Cardiac muscle cell (in vitro differentiated cells and primary cell): ENCODE measurements at regions not wholly inside any gene's neighbourhood (a gene's known extent, or its start where the extent isn't known, plus 50 kb on each side); places are given as distances from the start of the nearest gene placed in this dataset.

Experiments used
- DNase-seq, 2 donors: peaks; one replicate each; pipeline versions ENCODE4 v3.0.0 to v3.0.0-alpha.2; 2010 to 2017; ENCODE audit warnings: low read depth in 1 of 2, low spot score in 1 of 2
- H3K27ac ChIP-seq: fragments of 200-600 bp; sonication (generic); 2 replicates; pipeline ENCODE4 v1.5.1; 2016
- H3K27me3 ChIP-seq: fragments of 200-600 bp; sonication (generic); 2 replicates; pipeline ENCODE4 v1.6.0; 2016; ENCODE audit warnings: control low read depth
- H3K36me3 ChIP-seq: fragments of 200-600 bp; sonication (generic); 2 replicates; pipeline ENCODE4 v1.5.1; 2016; ENCODE audit warnings: control low read depth
- H3K4me1 ChIP-seq: fragments of 200-600 bp; sonication (generic); 2 replicates; pipeline ENCODE4 v1.8.1; 2017; ENCODE audit warnings: low read depth, mild to moderate bottlenecking, mixed run types
- H3K4me3 ChIP-seq: fragments of 200-600 bp; sonication (generic); 2 replicates; pipeline ENCODE4 v1.5.1; 2016; ENCODE audit warnings: mild to moderate bottlenecking
- H3K9me3 ChIP-seq: fragments of 200-600 bp; sonication (generic); 2 replicates; pipeline ENCODE4 v1.5.1; 2017; ENCODE audit warnings: low read depth, mild to moderate bottlenecking, control low read depth
- CTCF ChIP-seq: IDR thresholded peaks from 2 replicates; pipeline ENCODE4 v1.5.1; 2012; ENCODE audit warnings: low read depth, mild to moderate bottlenecking, low read length

DNA sequence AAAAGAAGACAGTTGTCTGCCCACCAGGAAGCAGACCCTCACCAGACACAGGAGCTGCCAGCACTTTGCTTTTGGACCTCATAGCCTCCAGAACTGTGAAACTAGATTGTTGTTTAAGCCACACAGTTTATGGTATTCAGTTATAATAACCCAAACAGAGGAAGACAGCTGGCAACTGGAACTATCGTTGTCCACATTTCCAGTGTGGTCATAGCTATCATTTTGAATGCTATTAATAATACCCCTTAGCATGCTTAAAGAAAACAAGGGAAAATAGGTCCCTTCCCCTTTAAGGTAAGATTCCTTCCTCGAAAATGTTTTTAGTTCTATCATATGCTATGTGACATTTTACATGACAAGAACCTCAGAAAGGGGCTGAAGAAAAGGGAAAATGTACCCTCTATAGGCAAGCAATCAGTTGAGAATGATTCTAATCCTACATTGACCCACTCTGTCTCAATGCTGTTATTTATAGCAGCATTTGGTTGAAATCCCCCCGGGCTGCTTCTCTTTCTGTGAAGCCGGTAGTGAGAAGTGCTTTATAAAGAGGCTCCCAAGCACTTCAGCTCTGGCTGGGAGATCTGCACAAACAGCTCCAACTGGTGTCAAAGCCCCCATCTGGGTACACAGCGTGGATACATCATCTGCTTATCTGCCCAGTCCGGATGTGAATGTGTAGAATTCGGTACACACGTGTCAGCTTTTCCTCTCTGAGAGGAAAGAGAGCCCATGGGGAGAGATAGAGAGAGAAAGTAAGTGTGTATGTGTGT is 221.2 kb upstream of the FLRT2 start:
- peaks cover under 1% of the 10 kb centered on the region for H3K27me3 ChIP-seq
- H3K4me1 ChIP-seq = peaks cover 4% of the 10 kb centered on the region
- no peak overlapping the region for H3K4me3 ChIP-seq
- no peaks in the 10 kb centered on the region for H3K9me3 ChIP-seq
- no peak for TF ChIP-seq CTCF
- H3K36me3 ChIP-seq = no peaks in the 10 kb centered on the region
- H3K27ac ChIP-seq = no peak overlapping the region
- peak; percentile 40 to 72 for DNase-seq

- no peaks in the 10 kb centered on the region for H3K9me3 ChIP-seq
- no peak for TF ChIP-seq CTCF
- H3K27me3 ChIP-seq = no peaks in the 10 kb centered on the region
- H3K4me3 ChIP-seq = no peak overlapping the region
- DNase-seq = no peak
- peaks cover 4% of the 10 kb centered on the region for H3K4me1 ChIP-seq
- no peak overlapping the region for H3K27ac ChIP-seq
- no peaks in the 10 kb centered on the region for H3K36me3 ChIP-seq
Measured at GRCh38 chr14:85310491-85311272, 219.3 kb upstream of the FLRT2 start.

- H3K9me3 ChIP-seq = no peaks in the 10 kb centered on the region
- no peak overlapping the region for H3K27ac ChIP-seq
- H3K4me1 ChIP-seq = peaks cover 4% of the 10 kb centered on the region
- DNase-seq = peak in 1 of 2 donors; percentile 11
- TF ChIP-seq CTCF = no peak
- H3K36me3 ChIP-seq = no peaks in the 10 kb centered on the region
- no peaks in the 10 kb centered on the region for H3K27me3 ChIP-seq
- no peak overlapping the region for H3K4me3 ChIP-seq
Measured at GRCh38 chr14:85313560-85314207, 216.3 kb upstream of the FLRT2 start.

DNA sequence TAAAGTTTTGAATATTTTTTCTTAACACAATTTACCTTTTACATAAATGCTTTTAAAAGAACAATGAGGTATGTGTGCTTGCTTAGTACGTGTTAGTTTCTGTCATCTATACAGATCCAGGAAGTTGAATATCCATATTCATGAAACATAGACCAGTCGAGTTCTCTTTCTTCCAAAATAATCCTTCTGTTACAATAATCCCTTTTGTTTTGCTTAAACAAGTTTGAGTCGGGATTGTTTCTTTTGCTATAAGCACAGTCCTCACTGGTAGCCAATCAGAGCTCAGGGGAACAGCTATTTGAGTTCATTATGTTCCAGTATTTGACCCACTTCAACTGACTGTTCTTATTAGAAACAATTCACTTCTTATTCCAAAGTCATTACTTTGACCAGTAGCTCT is 214.7 kb upstream of the FLRT2 start:
- Histone ChIP-seq H3K27me3 (no peaks in the 10 kb centered on the region), H3K4me3 (no peak overlapping the region), H3K36me3 (no peaks in the 10 kb centered on the region), H3K27ac (no peak overlapping the region), H3K9me3 (no peaks in the 10 kb centered on the region), H3K4me1 (no peaks in the 10 kb centered on the region)
- DNase-seq = no peak
- TF ChIP-seq CTCF = no peak

GRCh38 chr14:85315733-85316290 is 214.1 kb upstream of the FLRT2 start:
- TF ChIP-seq CTCF = no peak
- DNase-seq = no peak
- Histone ChIP-seq H3K27ac (no peak overlapping the region), H3K36me3 (no peaks in the 10 kb centered on the region), H3K4me3 (no peak overlapping the region), H3K9me3 (no peaks in the 10 kb centered on the region), H3K4me1 (no peaks in the 10 kb centered on the region), H3K27me3 (no peaks in the 10 kb centered on the region)
